GM18867 (cell line): ENCODE measurements at regions not wholly inside any gene's neighbourhood (a gene's known extent, or its start where the extent isn't known, plus 50 kb on each side); places are given as distances from the start of the nearest gene placed in this dataset.

Source experiments
- ATAC-seq: cut with Tn5 transposase; IDR thresholded peaks from one replicate; pipeline ENCODE4 v1.9.1; 2021; ENCODE audit warnings: mild to moderate bottlenecking, moderate library complexity; ENCODE audit not compliant: unreplicated experiment

DNA sequence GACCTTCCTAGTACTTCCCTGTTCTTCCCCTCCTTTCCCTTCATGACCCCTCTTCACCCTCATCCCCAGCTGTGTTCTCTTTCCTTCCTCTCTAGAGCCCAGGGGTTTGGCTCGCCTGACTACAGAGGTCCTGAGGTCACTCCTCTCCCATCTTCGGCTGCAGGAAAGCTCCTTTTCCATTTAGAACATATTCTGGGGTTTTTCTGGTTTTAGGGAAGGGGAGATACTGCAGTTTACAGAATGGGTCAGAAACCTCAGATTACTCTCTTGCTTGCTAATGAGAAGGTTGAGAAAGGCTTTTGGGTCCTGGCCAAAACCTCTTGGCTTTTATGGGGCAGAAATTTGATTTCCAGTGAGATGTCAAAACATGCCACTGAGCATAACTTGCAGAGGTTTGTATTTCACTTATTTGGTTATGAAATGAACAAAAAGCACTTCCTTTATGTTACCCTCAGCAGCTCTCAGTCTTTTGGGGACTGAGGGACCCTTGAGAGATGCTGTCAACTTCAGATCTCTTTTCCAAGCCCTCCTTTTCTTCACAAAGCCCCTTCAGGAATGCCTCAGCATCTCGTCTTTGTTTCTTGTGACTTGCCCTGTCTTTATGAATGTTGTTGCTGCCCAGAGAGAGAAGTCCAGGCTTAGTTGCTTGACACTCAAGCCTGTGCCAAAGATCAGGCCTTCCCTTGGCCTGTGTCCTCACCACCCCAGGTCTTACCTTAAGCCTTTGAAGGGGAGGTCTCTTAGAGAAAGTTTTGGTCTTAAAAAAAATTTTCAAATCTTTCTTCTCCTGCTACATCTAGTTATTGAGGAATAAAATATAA lies 121.7 kb upstream of the TPM1 start:
- no peak for ATAC-seq

DNA sequence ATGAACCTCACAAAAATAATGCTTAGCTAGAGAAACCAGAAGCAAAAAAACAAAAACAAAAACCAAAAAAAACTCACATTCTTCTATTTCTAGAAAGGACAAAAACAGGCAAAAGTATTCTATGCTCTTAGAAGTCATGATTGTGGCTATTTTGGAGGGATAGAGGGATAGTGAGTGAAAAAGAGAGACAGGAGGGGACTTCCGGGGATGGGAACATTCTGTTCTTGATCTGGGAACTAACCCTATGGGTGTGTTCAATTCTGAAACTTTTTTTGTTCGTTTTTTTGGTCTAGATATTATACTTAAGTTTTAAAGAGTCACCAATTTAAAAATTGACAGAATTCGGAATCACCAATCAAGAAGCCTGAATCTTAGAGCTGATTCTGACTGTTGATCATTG lies 120.0 kb upstream of the TPM1 start:
- no peak for ATAC-seq

DNA sequence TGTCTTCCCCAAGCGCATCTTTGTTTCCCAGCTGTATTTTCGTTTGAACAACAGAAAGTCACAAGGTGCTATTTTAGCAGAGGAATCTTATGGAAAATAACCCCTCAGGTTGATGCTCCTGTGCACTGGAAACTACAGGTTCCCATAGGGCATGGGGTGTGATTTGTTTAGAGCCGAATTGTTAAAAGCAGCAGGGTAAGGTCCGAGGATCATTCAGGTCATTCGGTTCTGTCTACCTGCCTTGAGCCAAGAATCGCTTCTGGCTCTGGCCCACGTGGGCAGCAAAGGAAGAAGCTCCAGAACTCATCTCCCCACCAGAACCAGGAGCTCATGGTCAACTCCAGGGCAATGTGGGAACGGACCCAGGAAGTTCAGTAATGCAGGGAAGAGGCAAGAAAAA lies 116.7 kb upstream of the TPM1 start:
- ATAC-seq = no peak

DNA sequence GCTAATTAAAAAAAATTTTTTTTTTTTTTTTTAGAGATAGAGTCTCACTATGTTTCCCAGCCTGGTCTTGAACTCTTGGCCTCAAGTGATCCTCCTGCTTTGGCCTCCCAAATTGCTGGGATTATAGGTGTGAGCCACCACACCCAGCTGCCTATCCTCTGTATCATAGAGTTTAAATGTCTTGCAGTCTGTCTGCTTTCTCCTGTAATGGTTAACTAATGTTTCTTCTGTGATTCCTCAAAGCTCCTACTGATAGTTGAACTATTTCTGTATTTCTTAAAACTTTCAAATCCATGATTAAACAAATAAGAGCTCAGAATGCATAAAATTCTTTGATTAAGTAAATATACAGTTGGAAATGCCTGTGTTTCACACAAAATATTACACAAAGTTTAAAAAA lies 115.4 kb upstream of the TPM1 start:
- ATAC-seq = no peak

DNA sequence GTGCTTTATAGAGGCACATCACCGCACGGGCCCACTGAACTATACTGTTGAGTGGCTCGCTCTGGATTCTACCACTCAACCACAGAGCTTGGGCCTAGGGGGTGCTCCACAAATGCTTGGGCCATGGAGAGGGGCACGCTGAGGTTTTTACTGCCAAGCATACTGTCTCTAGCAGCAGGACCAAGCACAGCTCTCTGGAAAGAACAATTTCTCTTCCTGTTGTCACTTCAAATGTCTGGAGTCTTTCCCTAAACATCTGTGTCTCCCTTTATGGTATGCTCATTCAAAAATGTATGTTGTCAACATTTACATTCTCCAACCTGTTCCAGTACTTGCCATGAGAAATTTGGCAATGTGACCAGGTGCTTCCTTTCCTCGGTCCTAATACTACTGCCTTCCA lies 114.7 kb upstream of the TPM1 start:
- ATAC-seq = no peak

DNA sequence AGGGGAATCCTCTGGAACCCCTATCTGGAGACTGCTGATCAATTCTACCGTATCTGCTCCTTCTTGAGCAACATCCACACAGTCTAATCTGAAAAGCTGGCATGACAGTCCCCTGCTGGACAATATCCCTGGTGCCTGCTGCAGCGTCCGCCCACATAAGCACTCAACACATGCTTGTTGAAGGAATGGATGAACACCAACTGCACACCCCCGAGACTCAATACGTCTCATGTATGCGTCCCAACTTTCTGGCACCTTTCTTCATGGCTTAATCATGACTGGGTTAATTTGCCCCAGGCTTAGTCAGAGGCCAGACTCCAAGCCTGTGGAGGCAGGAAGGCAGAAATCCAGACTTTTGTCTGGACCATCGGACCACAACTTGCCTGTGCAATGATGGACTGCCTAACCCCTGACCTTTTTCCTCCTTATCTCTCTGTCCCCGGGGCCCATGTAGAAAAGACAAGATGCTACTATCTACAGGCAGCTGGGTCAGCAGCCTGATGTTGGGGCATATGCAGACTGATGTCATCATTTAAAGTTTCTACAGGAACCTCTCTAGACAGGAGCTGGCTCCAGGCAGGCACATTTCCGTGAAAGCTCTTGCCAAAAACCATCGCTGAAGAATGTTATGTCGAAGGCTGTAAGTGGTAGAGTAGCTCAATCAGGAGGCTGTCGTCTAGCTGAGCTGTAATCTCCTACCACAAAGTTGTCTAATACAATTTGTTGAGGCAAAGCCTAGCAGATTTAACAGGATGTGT lies 114.1 kb upstream of the TPM1 start:
- ATAC-seq = no peak

DNA sequence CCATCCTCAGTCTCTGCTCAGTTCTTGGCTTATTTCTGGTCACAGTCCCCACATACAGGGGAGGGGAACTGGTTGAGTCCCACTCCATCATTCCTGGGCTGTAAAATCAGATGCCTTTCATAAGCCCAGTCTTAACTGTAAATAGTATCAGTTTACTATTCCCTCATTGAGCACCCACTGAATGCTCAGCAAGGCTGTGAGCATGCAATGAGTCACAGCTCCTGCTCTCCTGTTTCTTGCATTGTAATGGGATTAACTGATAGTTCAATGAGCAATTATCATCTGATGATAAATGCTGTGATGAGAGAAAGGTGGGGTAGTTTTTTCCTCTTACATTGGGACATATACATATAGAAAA lies 113.6 kb upstream of the TPM1 start:
- no peak for ATAC-seq

DNA sequence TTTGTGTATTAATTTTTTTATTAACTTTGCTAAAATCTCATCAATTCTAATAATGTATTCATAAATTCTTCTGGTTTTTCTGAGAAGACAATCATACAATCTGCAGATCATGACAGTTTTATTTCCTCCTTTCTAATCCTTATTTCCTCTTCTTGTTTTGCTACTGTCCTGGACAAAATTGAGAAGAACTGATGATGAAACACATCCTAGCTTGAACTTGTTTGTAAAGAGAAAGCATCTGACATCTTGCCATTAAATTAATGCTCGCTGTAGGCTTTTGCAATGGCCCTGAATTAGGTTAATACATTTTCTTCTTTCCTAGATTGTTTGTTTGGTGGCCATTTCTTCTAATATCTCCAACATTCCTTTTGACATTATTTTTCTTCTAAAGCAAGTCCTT lies 110.9 kb upstream of the TPM1 start:
- ATAC-seq = no peak

DNA sequence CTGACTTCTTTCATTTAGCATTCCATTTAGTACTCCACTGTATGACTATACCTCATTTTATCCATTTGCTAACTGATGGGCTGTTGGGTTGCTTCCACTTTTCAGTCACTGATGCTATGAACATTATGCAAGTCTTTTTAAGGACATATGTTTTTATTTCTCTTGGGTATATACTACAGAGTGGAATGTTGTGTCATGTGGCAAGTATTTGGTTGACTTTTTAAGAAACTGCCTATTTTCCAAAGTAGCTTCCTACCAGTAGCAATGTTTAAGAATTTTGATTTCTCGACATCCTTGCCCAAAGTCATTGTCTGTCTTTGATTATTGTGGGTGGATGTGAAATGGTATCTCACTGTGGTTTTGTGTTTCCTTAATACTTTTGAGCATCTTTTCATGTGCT lies 110.1 kb upstream of the TPM1 start:
- no peak for ATAC-seq

DNA sequence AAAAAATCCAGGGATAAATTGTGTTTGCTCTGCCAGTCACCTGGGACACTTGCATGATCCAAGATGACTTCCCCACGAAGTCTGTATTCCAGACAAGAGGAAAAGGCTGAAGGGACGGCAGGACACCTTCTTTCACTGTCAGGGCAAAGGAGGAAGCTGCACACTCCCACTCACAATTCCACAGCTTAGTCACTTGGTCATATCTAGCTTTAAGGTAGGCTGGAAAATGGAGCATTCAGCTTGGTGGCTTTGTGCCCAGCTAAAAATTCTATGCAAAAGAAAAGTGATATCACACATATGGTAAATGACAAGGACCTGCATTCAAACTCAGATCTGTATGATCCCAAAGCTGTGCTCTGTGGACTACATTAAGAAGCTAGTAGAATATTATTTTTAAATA lies 109.2 kb upstream of the TPM1 start:
- ATAC-seq = no peak

DNA sequence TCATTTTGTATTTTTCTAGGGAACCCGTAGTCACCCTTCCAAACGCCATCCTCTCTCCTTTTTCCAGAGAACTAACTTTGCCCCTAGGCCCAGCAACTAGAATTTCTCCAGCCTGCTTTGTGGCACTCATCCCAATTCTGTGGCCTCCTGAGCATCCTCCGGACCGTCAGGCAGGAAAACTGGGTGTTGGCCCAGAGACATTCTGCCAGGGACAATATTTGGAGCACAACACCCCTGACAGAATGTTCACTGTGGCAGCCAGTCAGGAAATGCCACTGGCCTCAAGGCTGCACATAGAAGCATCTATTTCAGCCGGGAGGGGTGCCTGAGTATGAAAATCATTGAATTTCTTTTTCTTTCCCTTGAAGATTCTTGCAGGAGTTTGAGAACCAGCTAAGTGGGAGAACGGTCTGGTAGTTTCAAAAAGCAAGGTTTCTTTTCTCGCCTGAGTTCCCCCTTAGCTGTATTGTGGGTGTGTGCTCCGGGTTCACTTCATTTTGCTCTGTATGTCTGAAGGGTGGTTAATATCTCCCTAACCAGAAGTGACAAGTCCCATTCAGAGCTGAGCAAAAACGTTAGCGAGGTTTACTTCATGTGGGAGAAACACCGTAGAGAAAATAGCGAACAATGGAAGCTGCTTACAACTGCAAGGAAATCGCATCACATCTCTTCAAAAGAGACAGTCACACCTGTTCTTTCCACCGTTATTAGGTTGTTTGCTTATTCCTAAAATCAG lies 108.1 kb upstream of the TPM1 start:
- no peak for ATAC-seq

DNA sequence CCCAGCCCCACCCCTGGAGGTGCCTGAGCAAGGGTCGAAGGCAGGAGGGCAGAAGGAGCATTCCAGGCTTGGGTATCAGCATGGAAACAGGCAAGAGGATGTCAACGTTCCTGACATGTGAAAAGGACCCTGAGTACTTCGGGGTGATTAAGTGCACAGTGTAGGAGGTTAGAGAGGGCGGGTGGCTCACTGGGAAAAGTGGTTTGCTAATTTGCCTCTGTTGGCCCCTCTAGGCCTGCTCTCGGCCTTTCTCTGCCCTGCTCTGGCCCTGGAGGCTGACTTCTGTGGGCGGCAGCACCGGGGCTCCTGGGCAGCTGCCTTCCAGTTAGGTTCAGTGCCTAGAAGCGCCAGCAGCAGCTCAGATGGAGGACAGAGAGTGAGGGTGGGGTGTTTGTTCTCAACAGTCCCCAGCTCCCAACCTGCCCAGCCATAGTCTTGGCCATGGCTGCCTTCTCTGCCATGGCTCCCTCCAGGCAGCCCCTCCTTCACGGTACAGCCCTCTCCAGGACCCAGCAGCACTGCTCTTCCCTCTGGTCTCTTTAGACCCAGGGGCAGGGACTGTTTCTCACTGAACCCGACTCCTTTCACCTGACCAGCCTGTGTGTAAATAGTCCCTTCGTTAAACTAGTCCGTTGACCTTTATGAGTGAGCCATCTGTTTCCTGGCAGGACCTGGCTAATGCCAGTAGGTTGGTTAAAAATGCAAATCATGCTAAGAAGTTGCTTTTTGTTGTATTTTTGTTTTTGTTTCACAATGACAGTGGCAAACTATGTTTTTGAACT lies 107.1 kb upstream of the TPM1 start:
- ATAC-seq = peak; percentile 80

DNA sequence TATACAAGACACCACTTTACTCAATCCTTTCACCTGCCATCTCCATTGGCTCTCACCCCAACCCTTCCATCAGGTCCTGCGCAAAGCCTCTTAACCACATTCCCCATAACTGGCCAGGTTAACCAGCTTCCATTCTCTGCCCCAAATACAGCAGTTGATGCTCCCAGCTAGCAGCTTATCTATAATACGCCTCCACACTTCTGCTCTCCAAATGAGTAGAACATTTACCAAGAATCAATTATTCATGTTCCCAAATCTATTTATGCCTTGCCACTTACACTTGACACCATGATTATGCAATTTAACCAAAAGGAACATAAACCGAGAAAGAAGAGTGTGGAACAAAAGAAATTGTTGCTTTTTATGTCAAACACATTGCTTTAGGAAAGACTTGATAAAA lies 103.7 kb upstream of the TPM1 start:
- no peak for ATAC-seq

DNA sequence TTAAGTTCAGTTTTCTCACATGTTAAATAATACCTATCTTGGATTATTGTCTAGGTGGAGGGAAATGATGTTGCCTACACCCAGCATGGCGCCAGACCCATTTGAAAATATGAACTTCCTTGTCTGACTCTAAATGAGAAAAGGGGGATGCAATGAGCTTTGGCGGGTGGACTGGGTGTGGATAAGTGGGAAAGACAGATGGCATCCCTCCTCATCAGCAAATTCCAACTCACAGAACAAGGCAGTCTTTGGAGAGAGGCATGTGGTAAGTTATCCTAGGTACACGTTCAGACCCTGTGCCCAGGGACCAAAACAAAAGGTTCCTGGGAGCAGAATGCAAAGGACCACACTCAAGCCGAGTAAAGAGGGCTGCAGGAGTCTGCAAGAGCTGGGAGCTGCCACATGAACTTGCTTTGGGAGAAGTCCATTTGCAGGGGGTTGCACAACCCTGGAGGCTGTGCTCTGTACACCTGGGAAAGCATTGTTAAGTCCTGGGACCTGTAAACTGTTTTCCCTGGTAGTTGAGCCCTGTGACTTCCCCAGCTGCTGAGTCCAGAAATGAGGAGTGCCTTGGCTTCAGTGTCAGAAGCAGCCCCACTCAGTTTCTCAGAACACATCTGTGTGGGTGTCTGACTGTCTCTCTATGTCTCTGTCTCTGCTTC lies 102.3 kb upstream of the TPM1 start:
- ATAC-seq = no peak

DNA sequence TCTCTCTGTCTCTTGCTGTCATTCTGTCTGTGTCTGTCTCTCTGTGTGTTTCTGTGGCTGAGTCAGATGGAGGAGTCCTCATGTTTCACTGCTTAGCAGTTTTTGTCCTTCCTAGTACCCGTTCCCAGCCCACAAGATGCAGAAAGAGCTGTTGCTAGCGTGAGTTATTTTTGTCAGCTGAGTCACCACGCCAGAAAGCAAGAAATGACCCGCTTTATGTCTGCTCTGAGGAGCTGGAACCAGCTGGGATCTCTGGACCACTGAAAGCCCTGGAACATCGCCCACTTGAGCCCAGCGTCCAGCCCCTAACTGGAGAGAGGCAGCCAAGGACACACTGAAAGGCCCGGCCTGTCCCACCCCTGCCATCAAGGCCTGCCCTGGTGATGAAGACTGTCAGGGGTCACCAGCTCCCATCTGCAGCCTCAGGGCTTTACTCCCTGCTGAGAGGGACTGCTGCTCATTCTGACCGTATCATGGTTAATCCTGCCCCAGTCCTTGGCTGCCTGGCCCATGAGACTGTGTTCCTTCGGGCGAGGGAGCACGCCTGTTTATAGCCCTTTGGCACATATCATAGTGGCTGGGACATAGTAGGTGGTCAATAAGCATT lies 101.7 kb upstream of the TPM1 start:
- ATAC-seq = no peak

DNA sequence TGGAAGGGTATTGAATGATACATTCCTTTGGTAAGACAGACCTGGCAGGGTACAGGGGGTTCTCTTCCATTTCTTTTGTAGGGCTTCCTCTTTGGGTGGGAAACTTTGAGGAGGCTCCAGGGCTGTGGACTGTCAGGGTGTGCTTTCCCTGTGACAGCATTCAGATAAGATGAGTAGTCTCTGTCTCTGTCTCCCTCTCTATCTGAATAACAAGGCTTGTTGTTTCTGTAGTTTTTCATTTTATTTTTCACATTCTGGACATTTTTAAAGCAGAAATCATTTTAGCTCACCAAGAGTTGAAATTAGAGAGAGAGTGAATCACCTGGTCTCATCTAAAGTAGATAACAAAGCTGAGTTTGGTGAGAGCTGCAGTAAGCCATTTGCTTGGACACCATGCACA lies 100.8 kb upstream of the TPM1 start:
- no peak for ATAC-seq

DNA sequence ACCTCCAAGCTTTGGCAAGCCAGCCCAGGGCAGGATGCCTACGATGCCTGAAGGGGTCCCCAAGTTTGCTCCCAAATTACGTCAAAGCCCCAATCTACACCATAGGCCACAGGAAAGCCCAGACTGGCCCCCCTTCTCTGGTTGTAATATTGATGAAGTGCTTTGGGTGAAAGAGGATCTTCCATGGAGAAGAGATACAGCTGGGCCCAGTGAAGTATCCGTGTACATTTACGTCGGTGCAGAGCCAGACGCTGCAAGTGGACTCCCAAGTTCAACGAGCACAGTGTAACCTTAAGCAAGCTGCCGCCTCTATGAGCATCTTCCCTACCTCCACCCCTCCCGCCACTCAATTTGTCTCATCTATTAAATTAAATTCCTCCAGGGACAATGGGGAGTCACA lies 100.1 kb upstream of the TPM1 start:
- no peak for ATAC-seq

DNA sequence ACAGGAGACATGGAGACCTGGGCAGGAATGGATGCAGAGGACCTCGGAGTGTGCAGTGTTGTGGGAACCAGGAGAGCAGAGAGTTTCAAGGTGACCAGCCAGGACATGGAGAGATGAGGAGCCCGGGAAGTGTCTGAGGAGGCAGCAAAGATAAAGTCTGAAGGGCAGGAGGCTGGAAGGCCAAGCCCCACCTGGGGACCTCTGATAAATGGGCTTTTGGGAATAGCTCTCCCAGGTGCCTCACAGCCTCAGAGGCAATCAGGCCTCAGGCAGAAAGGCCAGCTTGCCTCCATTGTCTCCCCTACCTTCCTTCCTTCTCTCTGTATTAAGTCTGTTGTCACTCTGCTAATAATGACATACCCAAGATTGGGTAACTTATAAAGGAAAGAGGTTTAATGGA lies 97.5 kb upstream of the TPM1 start:
- no peak for ATAC-seq

DNA sequence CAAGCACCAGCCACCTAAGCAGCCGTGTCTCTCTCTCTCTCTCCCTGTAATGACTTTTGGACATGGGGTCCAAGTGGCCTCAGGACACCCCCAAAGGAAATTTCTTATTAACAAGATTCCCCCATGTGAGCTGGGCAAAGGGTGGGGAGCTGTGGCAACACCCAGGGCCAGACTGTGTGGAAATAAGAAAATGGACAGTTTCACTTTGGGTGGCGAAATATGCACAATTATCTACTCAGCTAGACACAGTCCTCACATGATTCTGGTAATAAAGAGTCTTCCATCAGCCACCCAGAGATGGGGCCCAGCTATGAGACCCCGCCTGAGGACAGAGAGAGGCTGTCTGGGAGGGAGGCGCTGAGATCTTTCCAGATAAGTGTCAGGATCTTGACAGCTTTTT lies 96.8 kb upstream of the TPM1 start:
- ATAC-seq = no peak

DNA sequence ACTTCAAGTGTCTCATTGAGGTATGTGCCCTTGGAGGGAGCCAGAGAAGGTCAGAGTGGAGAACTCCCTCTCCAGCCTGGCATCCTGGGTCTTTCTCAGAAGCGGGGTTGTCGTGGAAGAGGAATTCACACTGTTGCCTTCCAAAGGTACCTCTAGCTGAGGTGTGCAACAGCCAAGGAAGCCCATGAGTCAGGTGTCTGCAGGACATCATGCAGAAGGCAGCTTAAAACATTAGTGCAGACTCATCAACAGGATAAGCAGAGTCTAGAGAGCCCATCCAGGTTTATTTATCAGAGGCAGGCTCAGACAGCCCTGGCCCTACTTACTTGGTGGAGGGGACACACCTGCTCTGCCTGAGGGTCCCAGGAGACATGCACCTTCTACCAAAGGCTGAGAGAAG lies 95.6 kb upstream of the TPM1 start:
- no peak for ATAC-seq
